ENCODE measurements at regions not wholly inside any gene's neighbourhood (a gene's known extent, or its start where the extent isn't known, plus 50 kb on each side); places are given as distances from the start of the nearest gene placed in this dataset.

GRCh38 chr9:88215196-88216125 lies 77.2 kb upstream of the SPATA31C2 start:
- no peak for DNase-seq
- Mint-ChIP-seq H3K4me3 (ENCODE audit: unreplicated experiment) (no peak overlapping the region), H3K4me1 (ENCODE audit: low read depth, unreplicated experiment) (no peaks in the 10 kb centered on the region), H3K9me3 (ENCODE audit: unreplicated experiment) (peaks cover 10% of the 10 kb centered on the region), H3K36me3 (ENCODE audit: insufficient read depth, unreplicated experiment) (no peaks in the 10 kb centered on the region), H3K27ac (ENCODE audit: unreplicated experiment) (no peak overlapping the region), H3K27me3 (ENCODE audit: insufficient read depth, unreplicated experiment) (no peaks in the 10 kb centered on the region)
- intact Hi-C loops (cut with micrococcal nuclease; ENCODE audit: unreplicated experiment), result no loop called here
- H3K9me3 ChIP-seq, result no peaks in the 10 kb centered on the region
- no peaks in the 10 kb centered on the region for H3K4me1 ChIP-seq
- H3K4me3 ChIP-seq (ENCODE audit: low read depth, low read length), result no peak overlapping the region
- ChIA-PET CTCF (no interaction called here), POLR2A (no interaction called here)
- TF ChIP-seq CTCF (IDR thresholded peaks at IDR 0.05; ENCODE audit: insufficient read depth in 1 of 2, low read depth in 1 of 2, low read length in 1 of 2, severe bottlenecking in 1 of 2, unreplicated experiment in 1 of 2), result no peak
- H3K36me3 ChIP-seq (ENCODE audit: control insufficient read depth, insufficient read depth, low read length), result no peaks in the 10 kb centered on the region
- no peaks in the 10 kb centered on the region for H3K27me3 ChIP-seq (replicated peaks; ENCODE audit: control insufficient read depth, insufficient read depth, low read length)
- BruUV-seq (replicated peaks), result no TSS peak

DNA sequence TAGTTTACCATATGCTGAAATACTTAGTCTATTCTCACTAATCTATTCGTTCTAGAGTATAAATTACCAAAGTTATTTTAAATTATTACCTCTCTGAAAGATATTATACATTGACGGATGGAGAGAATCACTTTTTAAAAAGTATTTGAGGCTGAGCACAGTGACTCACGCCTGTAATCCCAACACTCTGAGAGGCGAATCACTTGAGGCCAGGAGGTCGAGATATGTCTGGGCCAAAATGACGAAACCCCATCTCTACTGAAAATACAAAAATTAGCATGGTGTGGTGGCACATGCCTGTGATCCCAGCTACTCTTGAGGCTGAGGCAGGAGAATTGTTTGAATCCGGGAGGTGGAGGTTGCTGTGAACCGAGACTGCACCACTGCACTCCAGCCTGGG lies 64.0 kb upstream of the SPATA31C2 start:
- TF ChIP-seq CTCF (IDR thresholded peaks at IDR 0.05; ENCODE audit: insufficient read depth in 1 of 2, low read depth in 1 of 2, low read length in 1 of 2, severe bottlenecking in 1 of 2, unreplicated experiment in 1 of 2), result no peak
- POLR2A ChIA-PET, result no interaction called here
- Mint-ChIP-seq H3K4me1 (ENCODE audit: low read depth, unreplicated experiment) (peaks cover 21% of the 10 kb centered on the region), H3K27me3 (ENCODE audit: insufficient read depth, unreplicated experiment) (no peaks in the 10 kb centered on the region), H3K36me3 (ENCODE audit: insufficient read depth, unreplicated experiment) (peaks cover 5% of the 10 kb centered on the region), H3K27ac (ENCODE audit: unreplicated experiment) (no peak overlapping the region), H3K9me3 (ENCODE audit: unreplicated experiment) (no peaks in the 10 kb centered on the region), H3K4me3 (ENCODE audit: unreplicated experiment) (no peak overlapping the region)
- intact Hi-C loops (cut with micrococcal nuclease; ENCODE audit: unreplicated experiment), result no loop called here
- Histone ChIP-seq H3K4me1 (peaks cover 19% of the 10 kb centered on the region), H3K9me3 (no peaks in the 10 kb centered on the region), H3K36me3 (ENCODE audit: control insufficient read depth, insufficient read depth, low read length) (no peaks in the 10 kb centered on the region), H3K4me3 (ENCODE audit: low read depth, low read length) (no peak overlapping the region), H3K27me3 (replicated peaks; ENCODE audit: control insufficient read depth, insufficient read depth, low read length) (no peaks in the 10 kb centered on the region)
- no TSS peak for BruUV-seq (replicated peaks)
- no peak for DNase-seq
- CTCF ChIA-PET, result no interaction called here

DNA sequence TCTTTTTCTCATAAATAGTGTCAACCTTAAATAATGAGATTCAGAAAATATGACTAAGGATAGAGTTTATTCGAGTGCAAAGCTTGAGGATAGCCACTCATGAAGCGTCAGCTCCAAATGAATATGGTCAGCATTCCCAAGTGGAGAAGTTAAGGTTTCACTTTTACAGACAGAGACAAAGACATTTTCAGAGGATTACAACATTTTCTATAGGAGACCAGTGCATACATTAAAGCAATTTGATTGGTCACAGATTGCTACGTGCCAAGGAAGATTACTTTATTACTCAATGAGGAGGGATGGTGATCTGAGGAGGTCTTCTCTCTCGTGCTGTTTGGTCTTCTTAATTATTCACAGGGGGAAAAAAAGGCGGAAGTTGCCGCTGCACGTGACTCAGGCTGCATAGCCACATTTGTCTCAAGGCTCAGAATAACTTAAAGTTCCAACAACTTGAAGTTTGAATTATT lies 60.1 kb upstream of the SPATA31C2 start:
- intact Hi-C loops (cut with micrococcal nuclease; ENCODE audit: unreplicated experiment), result no loop called here
- Mint-ChIP-seq H3K4me3 (ENCODE audit: unreplicated experiment) (no peak overlapping the region), H3K36me3 (ENCODE audit: insufficient read depth, unreplicated experiment) (no peaks in the 10 kb centered on the region), H3K27ac (ENCODE audit: unreplicated experiment) (no peak overlapping the region), H3K4me1 (ENCODE audit: low read depth, unreplicated experiment) (peaks cover 19% of the 10 kb centered on the region), H3K9me3 (ENCODE audit: unreplicated experiment) (no peaks in the 10 kb centered on the region), H3K27me3 (ENCODE audit: insufficient read depth, unreplicated experiment) (no peaks in the 10 kb centered on the region)
- ChIA-PET POLR2A (no interaction called here), CTCF (no interaction called here)
- no peak for DNase-seq
- BruUV-seq (replicated peaks), result no TSS peak
- TF ChIP-seq CTCF (IDR thresholded peaks at IDR 0.05; ENCODE audit: insufficient read depth in 1 of 2, low read depth in 1 of 2, low read length in 1 of 2, severe bottlenecking in 1 of 2, unreplicated experiment in 1 of 2), result no peak
- Histone ChIP-seq H3K36me3 (ENCODE audit: control insufficient read depth, insufficient read depth, low read length) (no peaks in the 10 kb centered on the region), H3K4me3 (ENCODE audit: low read depth, low read length) (no peak overlapping the region), H3K27me3 (replicated peaks; ENCODE audit: control insufficient read depth, insufficient read depth, low read length) (no peaks in the 10 kb centered on the region), H3K4me1 (peaks cover 31% of the 10 kb centered on the region), H3K9me3 (no peaks in the 10 kb centered on the region)
